ENCODE measurements at regions not wholly inside any gene's neighbourhood (a gene's known extent, or its start where the extent isn't known, plus 50 kb on each side); places are given as distances from the start of the nearest gene placed in this dataset.

DNA sequence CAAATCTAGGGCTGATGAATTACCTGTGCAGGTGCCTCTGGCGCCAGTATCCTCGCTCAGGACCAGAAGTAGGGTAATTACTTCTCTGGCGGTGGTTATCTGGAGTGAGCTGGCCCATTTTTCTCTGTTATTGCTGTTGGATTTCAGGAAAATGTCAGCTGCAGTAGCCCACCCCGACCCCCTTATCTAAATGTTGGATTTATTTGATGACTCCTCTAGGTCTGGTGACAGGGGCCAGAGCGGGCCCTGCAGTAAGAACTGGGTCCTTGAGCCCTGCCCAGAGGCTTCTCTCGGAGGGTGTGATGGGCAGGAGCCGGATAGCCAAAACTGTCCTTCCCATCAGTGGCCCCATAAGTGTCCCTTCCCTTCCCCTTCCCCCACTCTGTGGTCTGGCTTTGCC lies 384.3 kb downstream of the PTPRU start:
- TF ChIP-seq, protein P1, sequence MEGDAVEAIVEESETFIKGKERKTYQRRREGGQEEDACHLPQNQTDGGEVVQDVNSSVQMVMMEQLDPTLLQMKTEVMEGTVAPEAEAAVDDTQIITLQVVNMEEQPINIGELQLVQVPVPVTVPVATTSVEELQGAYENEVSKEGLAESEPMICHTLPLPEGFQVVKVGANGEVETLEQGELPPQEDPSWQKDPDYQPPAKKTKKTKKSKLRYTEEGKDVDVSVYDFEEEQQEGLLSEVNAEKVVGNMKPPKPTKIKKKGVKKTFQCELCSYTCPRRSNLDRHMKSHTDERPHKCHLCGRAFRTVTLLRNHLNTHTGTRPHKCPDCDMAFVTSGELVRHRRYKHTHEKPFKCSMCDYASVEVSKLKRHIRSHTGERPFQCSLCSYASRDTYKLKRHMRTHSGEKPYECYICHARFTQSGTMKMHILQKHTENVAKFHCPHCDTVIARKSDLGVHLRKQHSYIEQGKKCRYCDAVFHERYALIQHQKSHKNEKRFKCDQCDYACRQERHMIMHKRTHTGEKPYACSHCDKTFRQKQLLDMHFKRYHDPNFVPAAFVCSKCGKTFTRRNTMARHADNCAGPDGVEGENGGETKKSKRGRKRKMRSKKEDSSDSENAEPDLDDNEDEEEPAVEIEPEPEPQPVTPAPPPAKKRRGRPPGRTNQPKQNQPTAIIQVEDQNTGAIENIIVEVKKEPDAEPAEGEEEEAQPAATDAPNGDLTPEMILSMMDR (IDR thresholded peaks at IDR 0.05), result no peak
- TF ChIP-seq POLR2AphosphoS5 (IDR thresholded peaks at IDR 0.05), result no peak
